CD4-positive, alpha-beta T cell (primary cell): ENCODE measurements at regions not wholly inside any gene's neighbourhood (a gene's known extent, or its start where the extent isn't known, plus 50 kb on each side); places are given as distances from the start of the nearest gene placed in this dataset.
A peak's percentile ranks its signal among the peaks of the same experiment; 100 is the strongest.
"Not testable (repeated sequence)": the region's sequence is repeated elsewhere in the genome, so short reads cannot be mapped to it uniquely, and the experiment has no call there.

ENCODE experiments used
- ATAC-seq: fragments of 200-7000 bp; cut with Tn5 transposase; one replicate; pipeline ENCODE4 v1.10.0; 2022; ENCODE audit warnings: mild to moderate bottlenecking; ENCODE audit not compliant: poor library complexity
- CTCF ChIA-PET: fragments of 350-600 bp; sonication (Branson Sonifier 250); formaldehyde crosslinking; loops from one replicate; lab custom pipeline; 2021; ENCODE audit warnings: antibody characterized with exemption, inconsistent platforms; lab: Charles Lee
- POLR2A ChIA-PET: fragments of 350-600 bp; sonication (Branson Sonifier 250); formaldehyde crosslinking; loops from one replicate; lab custom pipeline; 2021; ENCODE audit warnings: antibody characterized with exemption, inconsistent platforms; lab: Charles Lee
- DNase-seq, 14 experiments: peaks; one replicate each; pipeline ENCODE4 v3.0.0-alpha.2; 2013 to 2020; ENCODE audit warnings: mixed read lengths in 2 of 14
- H3K27ac ChIP-seq, 2 donors: one replicate each; pipeline versions ENCODE4 v1.5.1 to v1.7.0; 2013; ENCODE audit warnings: low read length in 2 of 2, low read depth in 1 of 2, mild to moderate bottlenecking in 1 of 2
- H3K27me3 ChIP-seq, 2 experiments: 1 replicate in 1 of 2; 2 replicates in 1 of 2; pipeline versions ENCODE4 v1.6.1 to v1.7.0; 2013; ENCODE audit warnings: low read length in 2 of 2, control low read depth in 1 of 2, mild to moderate bottlenecking in 1 of 2, moderate library complexity in 1 of 2; ENCODE audit not compliant: insufficient read depth in 2 of 2, control insufficient read depth in 1 of 2
- H3K36me3 ChIP-seq: one replicate; pipeline ENCODE4 v1.6.1; 2013; ENCODE audit warnings: low read length, control low read depth; ENCODE audit not compliant: insufficient read depth
- H3K4me1 ChIP-seq: one replicate; pipeline ENCODE4 v1.6.1; 2013; ENCODE audit warnings: low read length, control low read depth; ENCODE audit not compliant: insufficient read depth
- H3K4me3 ChIP-seq: one replicate; pipeline ENCODE4 v1.5.1; 2013; ENCODE audit warnings: mild to moderate bottlenecking, low read length, moderate library complexity
- H3K9me3 ChIP-seq, 2 experiments: 1 replicate in 1 of 2; 2 replicates in 1 of 2; pipeline versions ENCODE4 v1.6.1 to v1.7.0; 2013; ENCODE audit warnings: low read length in 2 of 2, mild to moderate bottlenecking in 2 of 2, control low read depth in 1 of 2, moderate library complexity in 1 of 2; ENCODE audit not compliant: control insufficient read depth in 1 of 2, insufficient read depth in 1 of 2
- H3K27ac Mint-ChIP-seq: one replicate; pipeline ENCODE4 v1.8.0; 2020; ENCODE audit warnings: mixed read lengths
- H3K27me3 Mint-ChIP-seq: one replicate; pipeline ENCODE4 v1.8.0; 2021; ENCODE audit warnings: mixed read lengths
- H3K36me3 Mint-ChIP-seq: one replicate; pipeline ENCODE4 v1.8.0; 2021; ENCODE audit warnings: low read depth, mixed read lengths
- H3K4me1 Mint-ChIP-seq: one replicate; pipeline ENCODE4 v1.8.0; 2021; ENCODE audit warnings: low read depth, mixed read lengths
- H3K4me3 Mint-ChIP-seq: one replicate; pipeline ENCODE4 v1.8.0; 2020; ENCODE audit warnings: mild to moderate bottlenecking, mixed read lengths
- H3K9me3 Mint-ChIP-seq: one replicate; pipeline ENCODE4 v1.8.0; 2020; ENCODE audit warnings: mixed read lengths
- CTCF ChIP-seq: fragments of 200-600 bp; IDR thresholded peaks from one replicate; pipeline ENCODE4 v1.8.0; 2022; ENCODE audit warnings: antibody characterized with exemption, mild to moderate bottlenecking
- intact Hi-C, 2 experiments: fragments of 100-400 bp; cut with DNase I in 1 of 2; cut with micrococcal nuclease in 1 of 2; formaldehyde crosslinking; loops; one replicate each; pipeline versions ENCODE4 v1.15.1 to v1.9.0; 2023 to 2025; cut with DNase I, micrococcal nuclease

GRCh38 chr13:21291840-21292239, 115.4 kb downstream of the MRPL57 start:
- H3K4me3 Mint-ChIP-seq: no peak overlapping the region
- H3K4me1 Mint-ChIP-seq: peaks cover 3% of the 10 kb centered on the region
- H3K27me3 ChIP-seq: no peaks in the 10 kb centered on the region
- H3K36me3 ChIP-seq: no peaks in the 10 kb centered on the region
- no peaks in the 10 kb centered on the region for H3K9me3 ChIP-seq
- peaks cover under 1% of the 10 kb centered on the region for H3K4me1 ChIP-seq
- intact Hi-C loops: loop anchor here (10.0 kb wide), 5 partner anchors 103 to 727 kb away; partner anchors contain the start of genes IFT88 (in 1 of the 2) and IL17D (in 1 of the 2)
- ChIA-PET POLR2A (no interaction called here), CTCF (interaction anchor here (1.2 kb wide), 1 partner anchor 185 kb away, joined by 3 read pairs; no protein-coding TSS in a partner anchor)
- H3K36me3 Mint-ChIP-seq: no peaks in the 10 kb centered on the region
- no peak for DNase-seq
- no peaks in the 10 kb centered on the region for H3K9me3 Mint-ChIP-seq
- no peak overlapping the region for H3K27ac ChIP-seq
- no peaks in the 10 kb centered on the region for H3K27me3 Mint-ChIP-seq
- no peak overlapping the region for H3K4me3 ChIP-seq
- no peak overlapping the region for H3K27ac Mint-ChIP-seq
- ATAC-seq: no peak
- no peak for TF ChIP-seq CTCF

GRCh38 chr13:21296991-21297390, 120.5 kb downstream of the MRPL57 start:
- POLR2A ChIA-PET: interaction anchor here (0.7 to 4.1 kb wide), 8 partner anchors 46 to 394 kb away, joined by 3 to 31 read pairs (median 5); partner anchors contain the start of genes MICU2, MRPL57, SKA3 and XPO4
- Histone ChIP-seq H3K4me1 (peaks cover 19% of the 10 kb centered on the region), H3K27ac (peak overlapping the region in 1 of 2 donors; percentile 53)
- H3K9me3 Mint-ChIP-seq, H3K36me3 ChIP-seq, H3K9me3 ChIP-seq, H3K27me3 Mint-ChIP-seq, H3K27me3 ChIP-seq, H3K4me3 ChIP-seq, H3K36me3 Mint-ChIP-seq: not testable (repeated sequence)
- CTCF ChIA-PET: interaction anchor here (1.0 to 3.3 kb wide), 11 partner anchors 84 to 307 kb away, joined by 3 to 16 read pairs (median 4); partner anchors contain the start of genes MICU2, MRPL57, SKA3 and ZDHHC20
- Mint-ChIP-seq H3K4me1 (peaks cover 26% of the 10 kb centered on the region), H3K27ac (peak overlapping the region; percentile 34), H3K4me3 (peak overlapping the region; percentile 90)
- DNase-seq (peak in 13 of 14 experiments; percentile 9 to 64 (median 38)), ATAC-seq (peak; percentile 32)
- intact Hi-C loops: loop anchor here (1.0 to 10.0 kb wide), 11 partner anchors 98 to 732 kb away; partner anchors contain the start of genes IFT88 (in 1 of the 2), IL17D (in 1 of the 2), MRPL57 (in 1 of the 2) and SKA3 (in 1 of the 2)
- peak; percentile 42 for TF ChIP-seq CTCF

GRCh38 chr13:21297447-21297846, 121.0 kb downstream of the MRPL57 start:
- Mint-ChIP-seq H3K36me3 (no peaks in the 10 kb centered on the region), H3K9me3 (no peaks in the 10 kb centered on the region), H3K4me1 (peaks cover 26% of the 10 kb centered on the region), H3K27me3 (no peaks in the 10 kb centered on the region), H3K27ac (peak overlapping the region; percentile 34), H3K4me3 (peak overlapping the region; percentile 90)
- DNase-seq (peak in 2 of 14 experiments; percentile 5 to 26), ATAC-seq (peak; percentile 3)
- TF ChIP-seq CTCF: no peak
- Histone ChIP-seq H3K27ac (peak overlapping the region in 1 of 2 donors; percentile 53), H3K27me3 (no peaks in the 10 kb centered on the region), H3K4me1 (peaks cover 19% of the 10 kb centered on the region), H3K9me3 (no peaks in the 10 kb centered on the region), H3K36me3 (no peaks in the 10 kb centered on the region), H3K4me3 (peak overlapping the region; percentile 19)
- POLR2A ChIA-PET: interaction anchor here (1.1 to 4.1 kb wide), 6 partner anchors 46 to 395 kb away, joined by 3 to 31 read pairs (median 6); partner anchors contain the start of genes MICU2, MRPL57, SKA3 and XPO4
- intact Hi-C loops: loop anchor here (1.0 to 10.0 kb wide), 11 partner anchors 97 to 733 kb away; partner anchors contain the start of genes IFT88 (in 1 of the 2), IL17D (in 1 of the 2), MRPL57 (in 1 of the 2) and SKA3 (in 1 of the 2)
- CTCF ChIA-PET: interaction anchor here (1.0 to 3.3 kb wide), 11 partner anchors 84 to 306 kb away, joined by 3 to 16 read pairs (median 4); partner anchors contain the start of genes MICU2, MRPL57, SKA3 and ZDHHC20
